Esophagus squamous epithelium (tissue), 4 donors: ENCODE measurements at regions not wholly inside any gene's neighbourhood (a gene's known extent, or its start where the extent isn't known, plus 50 kb on each side); places are given as distances from the start of the nearest gene placed in this dataset.

Source experiments
- POLR2A ChIP-seq, 4 donors: fragments of 450-650 bp; IDR thresholded peaks; one replicate each; pipeline ENCODE4 v1.6.1; 2017; ENCODE audit warnings: antibody characterized with exemption in 4 of 4, mild to moderate bottlenecking in 4 of 4, moderate library complexity in 3 of 4
- TF ChIP-seq, protein P1 (sequence below), 6 experiments: fragments of 450-650 bp in 4 of 6; fragments of 200-600 bp in 2 of 6; sonication (generic) in 2 of 6; IDR thresholded peaks; one replicate each; pipeline ENCODE4 v1.5.1; 2016 to 2019; ENCODE audit warnings: antibody characterized with exemption in 6 of 6, mild to moderate bottlenecking in 4 of 6, moderate library complexity in 4 of 6

GRCh38 chr6:103367212-103367611 is 1492.5 kb downstream of the HACE1 start:
- TF ChIP-seq, protein P1, sequence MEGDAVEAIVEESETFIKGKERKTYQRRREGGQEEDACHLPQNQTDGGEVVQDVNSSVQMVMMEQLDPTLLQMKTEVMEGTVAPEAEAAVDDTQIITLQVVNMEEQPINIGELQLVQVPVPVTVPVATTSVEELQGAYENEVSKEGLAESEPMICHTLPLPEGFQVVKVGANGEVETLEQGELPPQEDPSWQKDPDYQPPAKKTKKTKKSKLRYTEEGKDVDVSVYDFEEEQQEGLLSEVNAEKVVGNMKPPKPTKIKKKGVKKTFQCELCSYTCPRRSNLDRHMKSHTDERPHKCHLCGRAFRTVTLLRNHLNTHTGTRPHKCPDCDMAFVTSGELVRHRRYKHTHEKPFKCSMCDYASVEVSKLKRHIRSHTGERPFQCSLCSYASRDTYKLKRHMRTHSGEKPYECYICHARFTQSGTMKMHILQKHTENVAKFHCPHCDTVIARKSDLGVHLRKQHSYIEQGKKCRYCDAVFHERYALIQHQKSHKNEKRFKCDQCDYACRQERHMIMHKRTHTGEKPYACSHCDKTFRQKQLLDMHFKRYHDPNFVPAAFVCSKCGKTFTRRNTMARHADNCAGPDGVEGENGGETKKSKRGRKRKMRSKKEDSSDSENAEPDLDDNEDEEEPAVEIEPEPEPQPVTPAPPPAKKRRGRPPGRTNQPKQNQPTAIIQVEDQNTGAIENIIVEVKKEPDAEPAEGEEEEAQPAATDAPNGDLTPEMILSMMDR (IDR thresholded peaks at IDR 0.05) = no peak
- TF ChIP-seq POLR2A (IDR thresholded peaks at IDR 0.05) = no peak
